ENCODE measurements at regions not wholly inside any gene's neighbourhood (a gene's known extent, or its start where the extent isn't known, plus 50 kb on each side); places are given as distances from the start of the nearest gene placed in this dataset.

GRCh38 chr2:13996527-13996926, 636.0 kb upstream of the LRATD1 start:
- no peak for DNase-seq (ENCODE audit: low read depth, low spot score)
- H2AFZ ChIP-seq (ENCODE audit: low read depth, low read length) = no peak overlapping the region
- H3K4me3 ChIP-seq (replicated peaks in 1 of 3; ENCODE audit: insufficient read depth in 1 of 3, low read depth in 1 of 3, low read length in 3 of 3) = no peak overlapping the region
- POLR2A ChIA-PET = no interaction called here
- dilution Hi-C loops (cut with MboI; ENCODE audit: extremely low pct_ligation_motif_present, low sequenced_read_pairs) = no loop called here
- FAIRE-seq = no peak
- H4K20me1 ChIP-seq (replicated peaks; ENCODE audit: control insufficient read depth, extremely low read depth, insufficient read depth, low read length) = no peaks in the 10 kb centered on the region
- no peak overlapping the region for H3K27ac ChIP-seq (ENCODE audit: insufficient read depth, low read depth, low read length)
- intact Hi-C loops (cut with micrococcal nuclease) = no loop called here
- H3K36me3 ChIP-seq (ENCODE audit: control insufficient read depth in 2 of 2, extremely low read depth in 1 of 2, insufficient read depth in 2 of 2, low read length in 2 of 2) = no peaks in the 10 kb centered on the region
- H3K4me1 ChIP-seq (ENCODE audit: control insufficient read depth, extremely low read depth, insufficient read depth, low read length) = no peaks in the 10 kb centered on the region
- no peaks in the 10 kb centered on the region for H3K9me1 ChIP-seq (replicated peaks; ENCODE audit: control insufficient read depth, extremely low read depth, insufficient read depth, low read length)
- no peaks in the 10 kb centered on the region for H3K79me2 ChIP-seq (ENCODE audit: control insufficient read depth, insufficient read depth, low read length)
- no peak overlapping the region for H3K4me2 ChIP-seq (ENCODE audit: insufficient read depth, low read length)
- no peaks in the 10 kb centered on the region for H3K9me3 ChIP-seq (replicated peaks; ENCODE audit: control insufficient read depth, insufficient read depth, low read length)
- BruUV-seq (replicated peaks) = no TSS peak
- H3K9ac ChIP-seq (replicated peaks; ENCODE audit: extremely low read depth, insufficient read depth, low read length) = no peak overlapping the region
- CTCF ChIA-PET = no interaction called here
- no peak for TF ChIP-seq POLR2AphosphoS5 (IDR thresholded peaks at IDR 0.05; ENCODE audit: insufficient read depth, low read depth, low read length)
- TF ChIP-seq MAX (IDR thresholded peaks at IDR 0.05; ENCODE audit: insufficient read depth, insufficient read length) = no peak
- no peak for TF ChIP-seq MYC (IDR thresholded peaks at IDR 0.05; ENCODE audit: low read depth, low read length)
- TF ChIP-seq GATA2 (IDR thresholded peaks at IDR 0.05; ENCODE audit: insufficient read depth, insufficient read length, low read depth, low read length) = no peak
- TF ChIP-seq POLR2A (IDR thresholded peaks at IDR 0.05; ENCODE audit: low read depth, low read length) = no peak
- no peak for TF ChIP-seq FOS (IDR thresholded peaks at IDR 0.05; ENCODE audit: borderline replicate concordance, insufficient read depth, low read length)
- TF ChIP-seq CTCF (IDR thresholded peaks at IDR 0.05; ENCODE audit: extremely low read depth in 1 of 2, insufficient read depth in 1 of 2, low read depth in 1 of 2, low read length in 2 of 2) = no peak
- TF ChIP-seq JUN (IDR thresholded peaks at IDR 0.05; ENCODE audit: borderline replicate concordance, insufficient read depth, insufficient read length, low read depth) = no peak
- TF ChIP-seq EZH2 (IDR thresholded peaks at IDR 0.05; ENCODE audit: borderline replicate concordance, low read depth, low read length, severe bottlenecking) = no peak
- no peaks in the 10 kb centered on the region for H3K27me3 ChIP-seq (ENCODE audit: control insufficient read depth in 2 of 2, insufficient read depth in 2 of 2, low read length in 2 of 2)

All from endothelial cell of umbilical vein (primary cell).